GM19023 (cell line): ENCODE measurements at regions not wholly inside any gene's neighbourhood (a gene's known extent, or its start where the extent isn't known, plus 50 kb on each side); places are given as distances from the start of the nearest gene placed in this dataset.

Experiments used
- ATAC-seq: cut with Tn5 transposase; IDR thresholded peaks from one replicate; pipeline ENCODE4 v1.9.1; 2021; ENCODE audit warnings: mild to moderate bottlenecking, moderate library complexity; ENCODE audit not compliant: unreplicated experiment

DNA sequence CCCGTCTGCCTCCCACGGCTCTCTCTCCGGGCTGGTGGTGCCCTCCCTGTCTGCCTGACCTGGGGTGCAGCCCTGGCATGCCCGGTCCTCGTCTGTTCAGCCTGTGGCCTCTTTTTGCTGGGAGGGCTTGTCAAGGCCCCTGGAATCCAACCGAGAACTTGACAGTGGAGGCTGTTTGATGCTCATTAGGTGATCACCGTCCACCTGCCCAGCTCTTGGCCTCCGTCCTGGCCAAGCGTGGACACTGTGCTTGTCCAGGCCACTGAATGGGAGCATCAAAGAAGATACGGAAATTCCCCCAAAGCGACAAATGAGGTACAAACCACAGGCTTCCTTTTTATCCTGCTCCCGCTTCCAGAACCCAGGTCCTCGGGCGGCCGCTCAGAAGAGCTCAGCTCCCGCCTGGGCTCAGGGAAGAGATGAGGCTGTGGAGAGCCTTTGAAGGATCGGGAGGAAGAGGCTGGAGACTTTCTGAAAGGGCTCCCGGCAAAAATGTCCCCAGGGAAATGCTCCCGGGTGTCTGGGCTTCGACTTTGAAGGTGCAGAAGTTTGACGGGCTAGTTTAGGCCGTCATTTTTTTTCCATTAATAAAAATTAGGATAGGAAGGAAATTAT, 1273.9 kb downstream of the BRD1 start:
- ATAC-seq: no peak

DNA sequence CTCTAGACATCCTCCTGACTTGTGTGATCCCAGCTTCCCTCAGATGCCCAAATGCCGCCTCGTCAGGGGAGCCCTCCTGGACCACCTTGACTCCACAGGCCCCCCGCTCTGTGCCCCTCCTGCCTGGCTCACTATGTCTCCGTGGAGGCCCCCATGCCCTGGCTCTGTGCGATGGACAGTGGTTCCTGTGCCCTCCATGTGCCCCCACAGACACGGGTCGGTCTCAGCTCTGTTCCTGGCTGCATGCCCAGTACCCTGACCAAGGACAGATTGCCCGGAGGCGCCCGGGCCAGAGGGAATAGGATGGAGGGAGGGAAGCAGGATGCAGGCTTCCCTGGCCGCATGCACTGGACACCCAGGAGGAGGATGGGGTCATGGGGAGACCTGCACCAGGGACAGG, 1274.6 kb downstream of the BRD1 start:
- no peak for ATAC-seq

DNA sequence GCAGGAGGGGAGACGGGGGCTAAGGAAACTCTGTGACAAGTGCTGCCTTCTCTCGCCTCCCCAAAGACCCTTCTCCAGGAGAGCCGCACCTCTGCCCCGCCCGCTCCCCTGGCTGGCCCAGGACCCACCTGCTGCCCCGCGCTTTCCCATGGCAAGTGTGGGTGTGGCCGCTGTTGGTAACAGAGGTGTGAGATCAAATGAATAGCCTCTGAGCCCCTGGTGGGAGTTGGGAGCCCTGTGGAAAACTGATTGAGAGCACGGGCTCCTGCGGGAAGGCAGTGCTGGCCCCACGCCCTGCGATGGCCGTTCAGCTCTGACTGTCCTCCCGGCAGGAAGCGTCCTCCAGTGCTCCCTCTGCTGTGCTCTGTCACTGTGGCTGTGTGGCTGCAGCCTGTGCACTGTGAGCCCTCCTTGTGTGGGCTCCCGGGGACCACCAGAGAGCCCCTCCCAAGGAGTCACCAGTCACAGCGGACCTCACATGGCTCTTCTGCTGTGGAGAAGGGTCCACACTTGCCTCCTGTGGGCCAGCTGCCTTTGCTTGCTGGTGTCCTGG, 1275.9 kb downstream of the BRD1 start:
- ATAC-seq: no peak

DNA sequence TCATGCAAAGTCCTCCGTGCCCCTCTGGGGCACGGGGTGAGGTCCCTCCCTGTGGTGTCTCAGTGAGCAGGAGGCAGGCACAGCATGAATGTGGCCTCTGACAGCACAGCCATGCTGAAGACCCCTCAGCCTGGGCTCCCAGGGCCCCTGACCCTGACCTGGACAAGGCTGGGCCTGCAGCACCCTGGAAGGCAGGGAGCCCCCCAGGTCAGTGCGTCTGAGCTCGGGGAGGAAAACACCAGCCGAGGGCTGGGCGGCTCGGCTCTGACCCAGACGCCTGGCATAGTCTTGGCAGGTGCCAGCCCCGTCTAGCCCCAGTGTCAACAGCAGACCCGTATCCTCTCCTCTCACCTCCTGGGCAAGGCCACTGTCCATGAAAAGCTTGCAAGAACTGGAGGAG, 1276.6 kb downstream of the BRD1 start:
- no peak for ATAC-seq

DNA sequence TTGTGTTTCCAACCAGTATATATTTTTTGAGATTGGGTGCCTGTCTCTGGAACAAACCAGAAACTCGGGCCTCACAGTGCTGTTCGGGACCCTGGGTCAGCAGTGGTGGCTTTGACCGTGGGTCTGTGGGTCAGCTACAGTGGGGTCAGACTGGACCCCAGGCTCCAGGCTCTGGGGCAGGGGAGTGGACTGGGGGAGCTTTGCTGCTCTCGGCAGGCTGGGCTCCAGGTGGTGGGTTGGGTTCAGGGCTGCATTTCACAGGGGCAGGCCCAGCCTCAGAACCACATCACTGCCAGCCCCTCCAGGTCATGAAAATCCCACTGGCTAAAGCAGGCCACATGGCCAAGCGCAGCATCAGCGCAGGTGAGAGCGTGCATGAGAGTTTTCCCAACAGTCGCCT, 1279.3 kb downstream of the BRD1 start:
- ATAC-seq: no peak

DNA sequence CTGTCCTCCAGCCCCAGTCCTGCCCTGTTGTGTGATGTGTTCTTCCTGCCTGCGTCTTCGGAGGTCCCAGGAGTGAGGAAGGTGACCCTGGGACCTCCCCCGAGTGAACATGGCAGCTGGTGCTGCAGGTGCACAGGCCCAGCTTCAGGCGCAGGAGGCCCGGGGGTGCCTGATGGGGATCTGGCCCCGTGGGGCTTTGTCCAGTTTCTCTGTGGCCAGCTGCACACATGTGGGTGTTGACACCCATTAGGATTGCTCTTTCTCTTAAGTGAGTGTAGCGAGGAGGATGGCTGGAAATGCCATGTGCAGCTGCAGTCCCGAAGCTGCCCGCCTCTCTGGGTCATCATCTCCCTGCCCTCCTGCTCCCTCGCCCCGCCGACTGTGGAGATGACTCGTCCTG, 1279.7 kb downstream of the BRD1 start:
- ATAC-seq: no peak

DNA sequence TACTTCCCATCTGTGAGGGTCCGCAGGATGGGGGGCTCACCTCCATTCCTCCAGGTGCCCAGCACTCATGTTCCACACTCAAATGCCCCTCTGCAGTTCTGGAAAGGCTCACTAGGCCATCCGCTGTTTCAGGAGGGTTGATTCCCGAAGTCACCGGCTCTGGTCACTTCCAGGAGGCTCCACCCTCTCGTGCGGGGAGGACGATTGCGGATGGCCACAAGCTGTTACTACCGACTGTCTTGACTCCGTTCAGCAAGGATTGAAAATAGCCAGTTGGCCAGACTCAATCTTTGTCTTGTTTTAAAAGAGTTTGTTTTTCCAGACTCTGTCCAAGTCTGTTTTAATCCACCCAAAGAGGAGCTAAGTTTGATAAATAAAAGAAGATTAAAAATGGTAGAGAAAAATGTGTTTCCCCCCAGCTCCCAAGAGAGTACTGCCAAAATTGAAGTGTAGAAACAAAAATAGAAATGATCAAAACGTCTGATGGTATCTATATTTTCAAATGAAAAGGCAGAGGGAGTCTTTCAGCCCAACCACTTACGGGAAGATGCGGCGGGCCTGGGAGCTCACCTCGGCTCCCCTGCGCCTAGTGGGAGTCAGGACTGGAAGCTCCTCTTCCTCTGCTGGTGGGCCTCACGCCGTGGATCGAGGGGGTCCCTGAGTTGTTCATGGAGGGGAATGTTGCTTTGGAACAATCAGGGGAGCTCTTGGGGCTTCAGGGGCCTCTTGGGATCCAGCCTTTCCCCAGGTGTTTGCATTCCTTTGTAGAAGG, 1280.8 kb downstream of the BRD1 start:
- no peak for ATAC-seq

DNA sequence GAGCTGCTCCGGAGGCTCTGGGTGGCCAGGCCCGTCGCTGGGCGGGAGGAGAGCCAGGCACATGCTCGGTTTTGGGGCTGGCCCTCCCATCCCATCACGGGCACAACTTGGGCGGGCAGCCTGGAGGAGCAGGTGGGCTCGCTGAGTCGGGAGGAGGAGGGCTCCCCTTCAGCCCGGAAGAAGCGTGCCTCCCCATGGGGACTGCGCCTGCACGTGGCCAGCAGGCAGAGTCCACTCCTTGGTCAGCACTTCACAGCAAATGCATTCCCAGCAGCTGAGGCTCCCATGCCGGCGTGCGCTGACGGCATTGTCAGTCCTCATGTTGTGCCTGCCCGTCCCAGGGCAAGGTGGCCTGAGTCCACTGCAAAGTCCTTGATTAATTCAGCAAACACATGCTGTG, 1281.7 kb downstream of the BRD1 start:
- no peak for ATAC-seq

DNA sequence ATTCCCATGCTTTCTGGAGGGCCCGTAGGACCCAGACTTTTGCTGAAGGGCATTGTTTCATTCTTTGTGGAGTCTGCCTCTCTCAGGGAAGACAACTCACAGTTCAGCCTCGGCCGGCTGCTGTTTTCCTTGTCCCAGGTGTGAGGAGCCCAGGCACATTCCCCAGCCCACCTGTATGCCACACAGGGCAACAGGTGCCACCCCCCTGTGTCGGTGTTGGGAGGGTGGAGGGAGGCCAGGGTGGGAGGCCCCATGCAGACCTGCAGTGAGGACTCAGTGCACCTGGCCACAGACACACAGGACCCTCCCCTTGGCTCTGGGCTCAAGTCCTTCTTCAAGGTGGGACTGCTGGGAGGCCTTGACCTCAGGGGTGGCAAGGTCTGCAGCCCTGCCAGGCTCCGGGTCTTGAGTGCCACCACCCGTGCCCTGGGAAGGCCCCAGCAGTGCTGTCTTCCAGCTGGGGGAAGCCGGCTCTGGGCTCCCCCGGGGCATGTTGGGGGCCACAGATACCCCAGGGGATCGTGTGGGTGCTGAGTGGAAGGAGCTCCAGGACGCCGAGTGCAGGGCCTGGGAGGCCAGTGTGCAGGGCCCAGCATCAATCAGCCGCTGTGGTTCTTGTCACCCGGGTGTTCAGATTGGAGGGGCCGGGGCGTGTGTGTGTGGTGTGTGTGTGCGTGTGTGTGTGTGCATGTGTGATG, 1286.1 kb downstream of the BRD1 start:
- ATAC-seq: no peak

DNA sequence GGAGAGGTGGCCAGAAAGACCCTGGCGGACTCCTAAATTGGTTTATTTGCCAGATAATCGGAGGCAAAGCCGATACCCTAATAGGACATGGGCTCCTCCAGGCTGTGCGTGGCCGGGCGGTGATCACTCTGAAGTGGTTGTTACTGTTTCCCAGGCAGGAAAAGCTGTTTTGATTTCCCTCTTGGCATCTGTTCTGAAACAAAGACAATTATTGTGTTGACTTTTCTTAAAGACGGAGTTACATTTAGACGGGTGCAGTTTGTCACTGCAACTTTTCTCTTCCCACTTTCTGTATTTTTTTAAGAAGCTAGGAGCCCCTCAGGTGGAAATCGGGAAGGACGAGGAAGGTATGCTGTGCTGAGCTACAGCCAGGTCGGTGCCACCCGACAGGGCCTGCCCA, 1288.4 kb downstream of the BRD1 start:
- ATAC-seq: no peak

- no peak for ATAC-seq
Observed at GRCh38 chr22:48538291-48538820, 1289.3 kb downstream of the BRD1 start.

DNA sequence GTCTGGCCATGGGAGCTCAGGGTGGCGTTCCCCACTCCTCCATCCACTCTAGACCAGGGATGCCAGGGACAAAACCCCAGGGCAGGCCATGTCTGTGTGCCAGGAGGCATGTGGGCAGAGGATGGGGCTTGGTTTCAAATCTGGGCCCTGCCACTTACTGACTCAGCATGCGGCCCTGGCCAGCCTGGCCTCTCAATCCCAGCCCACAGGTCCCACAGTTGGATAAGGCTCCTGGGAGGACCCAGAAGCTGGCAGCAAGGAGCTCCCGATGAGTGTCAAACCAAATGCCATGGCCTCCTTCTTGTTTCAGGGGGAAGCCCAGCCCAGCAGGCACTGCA, 1290.4 kb downstream of the BRD1 start:
- ATAC-seq: no peak

GRCh38 chr22:48536541-48537342, 1290.9 kb downstream of the BRD1 start:
- no peak for ATAC-seq

- no peak for ATAC-seq
Observed at GRCh38 chr22:48535868-48536540, 1291.7 kb downstream of the BRD1 start.

DNA sequence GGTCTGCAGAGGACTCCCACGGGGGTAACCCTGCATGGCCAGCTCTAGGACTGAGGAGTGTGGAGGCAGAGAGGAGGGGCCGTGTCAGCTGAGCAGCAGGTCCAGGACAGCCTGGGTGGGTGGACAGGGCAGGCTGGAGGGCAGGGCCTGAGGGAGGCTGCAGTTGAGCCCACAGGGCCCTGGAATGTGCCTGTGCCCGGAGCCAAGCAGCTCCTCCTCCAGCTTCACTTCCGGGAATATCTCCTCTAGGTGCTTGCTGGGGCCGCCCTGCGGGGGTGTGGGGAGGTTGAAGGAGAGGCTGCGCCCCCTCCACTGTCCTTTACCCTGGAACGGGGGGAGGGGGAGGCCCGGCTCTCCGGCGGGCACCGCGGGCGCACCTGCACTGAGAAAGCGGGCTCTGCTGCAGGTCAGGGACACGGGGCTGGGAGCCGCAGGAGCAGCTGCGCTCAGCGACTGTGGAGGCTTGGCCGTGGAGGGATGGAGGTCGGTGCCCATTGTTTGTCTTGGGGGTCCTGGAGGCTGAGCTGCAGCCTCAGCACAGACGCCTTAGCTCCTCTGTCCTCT, 1293.2 kb downstream of the BRD1 start:
- ATAC-seq: no peak

- ATAC-seq: no peak
Observed at GRCh38 chr22:48532986-48533385, 1294.7 kb downstream of the BRD1 start.

- no peak for ATAC-seq
Observed at GRCh38 chr22:48531761-48532435, 1295.8 kb downstream of the BRD1 start.

GRCh38 chr22:48531108-48531507, 1296.6 kb downstream of the BRD1 start:
- no peak for ATAC-seq

- no peak for ATAC-seq
Observed at GRCh38 chr22:48530666-48531065, 1297.0 kb downstream of the BRD1 start.
